ENCODE measurements at regions not wholly inside any gene's neighbourhood (a gene's known extent, or its start where the extent isn't known, plus 50 kb on each side); places are given as distances from the start of the nearest gene placed in this dataset.

- TF ChIP-seq OSR2 (tag by site-specific recombination; IDR thresholded peaks at IDR 0.05) (peak; percentile 43; the same call in 1 of the 2 replicates), ZBTB17 (tag by site-specific recombination; IDR thresholded peaks at IDR 0.05) (peak; percentile 89), FEZF1 (tag by site-specific recombination; IDR thresholded peaks at IDR 0.05) (peak; percentile 57), TRIM28 (IDR thresholded peaks at IDR 0.05; ENCODE audit: borderline replicate concordance, low read length) (peak; percentile 60; the same call in 1 of the 2 replicates), ZNF132 (tag by site-specific recombination; IDR thresholded peaks at IDR 0.05; ENCODE audit: borderline replicate concordance) (no peak), MZF1 (tag by site-specific recombination; IDR thresholded peaks at IDR 0.05; ENCODE audit: borderline replicate concordance) (peak; percentile 23; the same call in 1 of the 2 replicates), PATZ1 (tag by site-specific recombination; IDR thresholded peaks at IDR 0.05) (no peak), PRDM6 (tag by site-specific recombination; IDR thresholded peaks at IDR 0.05) (peak; percentile 71), GLI4 (tag by site-specific recombination; IDR thresholded peaks at IDR 0.05) (no peak), ZNF600 (tag by site-specific recombination; IDR thresholded peaks at IDR 0.05) (peak; percentile 57; the same call in 1 of the 2 replicates), RBAK (tag by site-specific recombination; IDR thresholded peaks at IDR 0.05) (no peak), ZNF423 (tag by site-specific recombination; IDR thresholded peaks at IDR 0.05) (0 out of 2 replicates have a peak, but pooled peaks have one; percentile 34), PRDM4 (tag by site-specific recombination; IDR thresholded peaks at IDR 0.05) (peak; percentile 95), ZNF660 (tag by site-specific recombination; IDR thresholded peaks at IDR 0.05) (peak; percentile 59; the same call in 1 of the 2 replicates), ZBTB21 (tag by site-specific recombination; IDR thresholded peaks at IDR 0.05) (no peak), ZNF488 (tag by site-specific recombination; IDR thresholded peaks at IDR 0.05) (no peak), ZBTB1 (tag by site-specific recombination; IDR thresholded peaks at IDR 0.05) (no peak), ZNF561 (tag by site-specific recombination; IDR thresholded peaks at IDR 0.05; ENCODE audit: borderline replicate concordance) (0 out of 2 replicates have a peak, but pooled peaks have one; percentile 50), REST (tag by site-specific recombination; IDR thresholded peaks at IDR 0.05) (peak; percentile 45; the same call in 1 of the 2 replicates), ZBTB8A (tag by site-specific recombination; IDR thresholded peaks at IDR 0.05) (no peak), ZBTB44 (tag by site-specific recombination; IDR thresholded peaks at IDR 0.05) (peak; percentile 96)
- no peaks in the 10 kb centered on the region for H3K36me3 ChIP-seq (ENCODE audit: control insufficient read depth in 2 of 2, insufficient read depth in 1 of 2, low read length in 2 of 2)
- H3K4me3 ChIP-seq (ENCODE audit: low read depth, low read length), result no peak overlapping the region
- H3K9me3 ChIP-seq (ENCODE audit: control insufficient read depth, insufficient read depth, low read depth, low read length), result no peaks in the 10 kb centered on the region
- POLR2A ChIA-PET, result interaction anchor here (0.5 kb wide), 1 partner anchor 521 kb away, joined by 6 read pairs; no protein-coding TSS in a partner anchor
- CTCF ChIA-PET, result interaction anchor here (1.0 kb wide), 1 partner anchor 12 kb away, joined by 4 read pairs; no protein-coding TSS in a partner anchor
- H3K4me1 ChIP-seq (ENCODE audit: control insufficient read depth, insufficient read depth, low read length), result peaks cover 6% of the 10 kb centered on the region; the same call in 1 of the 2 replicates
- H3K27ac ChIP-seq (ENCODE audit: extremely low read depth, low read depth, low read length), result no peak overlapping the region
Observed at GRCh38 chr2:145764631-145765030, 1244.7 kb upstream of the ZEB2 start.

Data from HEK293 (cell line).